Ishikawa (cell line): ENCODE measurements at regions not wholly inside any gene's neighbourhood (a gene's known extent, or its start where the extent isn't known, plus 50 kb on each side); places are given as distances from the start of the nearest gene placed in this dataset.

Source experiments
- CREB1 ChIP-seq: IDR thresholded peaks from 2 replicates; pipeline ENCODE4 v1.6.1; 2012; ENCODE audit warnings: low read depth
- YY1 ChIP-seq: IDR thresholded peaks from 2 replicates; pipeline ENCODE4 v1.6.1; 2012; ENCODE audit warnings: low read depth

GRCh38 chr12:13443028-13443427, 246.5 kb downstream of the EMP1 start:
- TF ChIP-seq CREB1 (no peak), YY1 (no peak)
